Right cardiac atrium (tissue), 5 donors: ENCODE measurements at regions not wholly inside any gene's neighbourhood (a gene's known extent, or its start where the extent isn't known, plus 50 kb on each side); places are given as distances from the start of the nearest gene placed in this dataset.
"Not testable (repeated sequence)": the region's sequence is repeated elsewhere in the genome, so short reads cannot be mapped to it uniquely, and the experiment has no call there.

Source experiments
- ATAC-seq, 2 donors: fragments of 200-7000 bp; cut with Tn5 transposase; one replicate each; pipeline versions ENCODE4 v1.8.0 to v1.9.1; 2020; ENCODE audit warnings: moderate library complexity in 2 of 2, mild to moderate bottlenecking in 1 of 2
- DNase-seq, 3 donors: peaks; one replicate each; pipeline ENCODE4 v3.0.0-alpha.2; 2020
- H3K27ac ChIP-seq: one replicate; pipeline ENCODE4 v1.5.1; 2013; ENCODE audit warnings: mild to moderate bottlenecking, low read length, control low read depth, moderate library complexity
- H3K27me3 ChIP-seq: one replicate; pipeline ENCODE4 v1.6.1; 2013; ENCODE audit not compliant: control insufficient read depth, insufficient read depth
- H3K4me1 ChIP-seq: one replicate; pipeline ENCODE4 v1.6.1; 2013; ENCODE audit warnings: low read length; ENCODE audit not compliant: control insufficient read depth, insufficient read depth
- H3K4me3 ChIP-seq: one replicate; pipeline ENCODE4 v1.5.1; 2013; ENCODE audit warnings: low read length, control low read depth
- H3K9me3 ChIP-seq: one replicate; pipeline ENCODE4 v1.6.1; 2013; ENCODE audit warnings: low read length; ENCODE audit not compliant: control insufficient read depth
- WGBS: extraction: QIAGEN DNeasy Blood & Tissue Kit; methylation state at CpG from one replicate; pipeline ENCODE4 v1.1.7; 2013; 5-methylcytosine and 5-hydroxymethylcytosine counted together
- intact Hi-C, 4 donors: fragments of 100-400 bp; cut with DNase I; formaldehyde crosslinking; loops; one replicate each; pipeline versions ENCODE4 v1.11.0 to v1.14.0; 2022 to 2023
- donor health status: healthy with polysubstance abuse.
- donor health status: DM: no; HTN: yes; CAD: no.
- donor health status: DM: no; HTN: no; CAD: no.
- donor health status: DM: no; HTN: yes; CAD: no; lungs with severe emphysema.
- donor health status: DM: yes; HTN: yes; CAD: no.

GRCh38 chr9:41075671-41076070, 52.8 kb downstream of the FOXD4L6 start:
- H3K4me1 ChIP-seq, ATAC-seq, intact Hi-C loops, H3K27me3 ChIP-seq, H3K4me3 ChIP-seq, H3K9me3 ChIP-seq, H3K27ac ChIP-seq, DNase-seq: not testable (repeated sequence)
- WGBS, result 65% methylated on average over 1 of the region's 1 CpG

- intact Hi-C loops, H3K4me1 ChIP-seq, H3K9me3 ChIP-seq, H3K27me3 ChIP-seq: not testable (repeated sequence)
- peak; percentile 44 to 86 (median 85) for DNase-seq
- peak overlapping the region; percentile 54 for H3K27ac ChIP-seq
- WGBS, result 2% methylated on average over 63 of the region's 63 CpGs
- H3K4me3 ChIP-seq, result peak overlapping the region; percentile 28
- ATAC-seq, result peak; percentile 84 to 88
These were observed 54.0 kb downstream of the FOXD4L6 start for GRCh38 chr9:41074356-41074942.

- DNase-seq (peak; percentile 10 to 58 (median 47)), ATAC-seq (peak; percentile 37 to 42)
- H3K4me3 ChIP-seq, result peak overlapping the region; percentile 31
- H3K4me1 ChIP-seq, H3K27ac ChIP-seq, H3K27me3 ChIP-seq, H3K9me3 ChIP-seq, intact Hi-C loops: not testable (repeated sequence)
- 15% methylated on average over 37 of the region's 39 CpGs for WGBS
These were observed 54.8 kb downstream of the FOXD4L6 start for GRCh38 chr9:41073471-41074243.

GRCh38 chr9:41064125-41064795, 64.2 kb downstream of the FOXD4L6 start:
- H3K4me3 ChIP-seq, H3K9me3 ChIP-seq, H3K27me3 ChIP-seq, H3K4me1 ChIP-seq, intact Hi-C loops, H3K27ac ChIP-seq: not testable (repeated sequence)
- ATAC-seq (peak; percentile 82 to 89), DNase-seq (peak; percentile 12 to 60 (median 52))
- WGBS, result 19% methylated on average over 8 of the region's 8 CpGs

GRCh38 chr9:41063243-41063642, 65.2 kb downstream of the FOXD4L6 start:
- DNase-seq, H3K9me3 ChIP-seq, H3K27me3 ChIP-seq, ATAC-seq, intact Hi-C loops, H3K27ac ChIP-seq, H3K4me1 ChIP-seq, H3K4me3 ChIP-seq: not testable (repeated sequence)
- 84% methylated on average over 5 of the region's 5 CpGs for WGBS

- ATAC-seq, H3K4me3 ChIP-seq, DNase-seq, H3K4me1 ChIP-seq, intact Hi-C loops, H3K27me3 ChIP-seq, H3K9me3 ChIP-seq, H3K27ac ChIP-seq: not testable (repeated sequence)
- WGBS, result 97% methylated on average over 1 of the region's 1 CpG
These were observed 68.9 kb downstream of the FOXD4L6 start for GRCh38 chr9:41059603-41060002.

GRCh38 chr9:41053666-41054363, 74.7 kb downstream of the FOXD4L6 start:
- H3K27ac ChIP-seq, H3K9me3 ChIP-seq, H3K4me3 ChIP-seq, H3K27me3 ChIP-seq, H3K4me1 ChIP-seq, intact Hi-C loops, ATAC-seq, DNase-seq: not testable (repeated sequence)
- 66% methylated on average over 4 of the region's 4 CpGs for WGBS

GRCh38 chr9:41048672-41049071, 79.8 kb downstream of the FOXD4L6 start:
- WGBS, result no CpG with 5 or more reads among the region's 2 CpGs
- H3K4me1 ChIP-seq, H3K27me3 ChIP-seq, H3K27ac ChIP-seq, H3K4me3 ChIP-seq, ATAC-seq, H3K9me3 ChIP-seq, intact Hi-C loops, DNase-seq: not testable (repeated sequence)

GRCh38 chr9:41047792-41048191, 80.7 kb downstream of the FOXD4L6 start:
- H3K27me3 ChIP-seq, DNase-seq, H3K9me3 ChIP-seq, intact Hi-C loops, H3K4me3 ChIP-seq, H3K4me1 ChIP-seq, H3K27ac ChIP-seq, ATAC-seq: not testable (repeated sequence)

GRCh38 chr9:41044930-41045329, 83.6 kb downstream of the FOXD4L6 start:
- intact Hi-C loops, H3K9me3 ChIP-seq, H3K27ac ChIP-seq, H3K27me3 ChIP-seq, ATAC-seq, DNase-seq, H3K4me3 ChIP-seq, H3K4me1 ChIP-seq: not testable (repeated sequence)
- 74% methylated on average over 2 of the region's 2 CpGs for WGBS

- DNase-seq, H3K27ac ChIP-seq, H3K4me3 ChIP-seq, intact Hi-C loops, H3K27me3 ChIP-seq, H3K4me1 ChIP-seq, ATAC-seq, H3K9me3 ChIP-seq: not testable (repeated sequence)
- WGBS, result no CpG with 5 or more reads among the region's 1 CpG
These were observed 85.0 kb downstream of the FOXD4L6 start for GRCh38 chr9:41043433-41043832.
